HG03432 (cell line): ENCODE measurements at regions not wholly inside any gene's neighbourhood (a gene's known extent, or its start where the extent isn't known, plus 50 kb on each side); places are given as distances from the start of the nearest gene placed in this dataset.
"Not testable (repeated sequence)": the region's sequence is repeated elsewhere in the genome, so short reads cannot be mapped to it uniquely, and the experiment has no call there.

Experiments
- ATAC-seq: cut with Tn5 transposase; IDR thresholded peaks from one replicate; pipeline ENCODE4 v1.9.1; 2021; ENCODE audit warnings: mild to moderate bottlenecking, moderate library complexity; ENCODE audit not compliant: unreplicated experiment

GRCh38 chr6:120826253-120826652, 508.0 kb downstream of the TBC1D32 start:
- no peak for ATAC-seq

GRCh38 chr6:120816794-120817193, 517.5 kb downstream of the TBC1D32 start:
- no peak for ATAC-seq

DNA sequence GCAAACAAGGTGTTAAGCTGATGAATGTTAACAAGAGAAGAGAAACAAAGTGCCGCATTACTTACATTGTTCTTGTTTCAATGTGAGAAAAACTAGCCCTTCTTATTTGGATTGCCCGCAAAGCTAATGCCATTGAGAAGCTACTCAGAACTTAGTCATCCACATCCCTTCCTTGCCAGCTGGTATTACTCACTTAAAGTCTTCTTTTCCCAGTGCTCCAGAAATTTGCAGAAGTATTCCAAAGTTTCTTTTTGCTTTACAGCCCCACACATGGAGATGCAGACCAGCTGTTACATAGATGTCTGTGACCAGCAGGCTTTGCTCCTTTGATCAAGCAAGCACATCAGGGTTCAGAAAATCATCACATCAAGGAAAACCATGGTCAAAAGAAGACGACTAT, 529.0 kb downstream of the TBC1D32 start:
- ATAC-seq: no peak

DNA sequence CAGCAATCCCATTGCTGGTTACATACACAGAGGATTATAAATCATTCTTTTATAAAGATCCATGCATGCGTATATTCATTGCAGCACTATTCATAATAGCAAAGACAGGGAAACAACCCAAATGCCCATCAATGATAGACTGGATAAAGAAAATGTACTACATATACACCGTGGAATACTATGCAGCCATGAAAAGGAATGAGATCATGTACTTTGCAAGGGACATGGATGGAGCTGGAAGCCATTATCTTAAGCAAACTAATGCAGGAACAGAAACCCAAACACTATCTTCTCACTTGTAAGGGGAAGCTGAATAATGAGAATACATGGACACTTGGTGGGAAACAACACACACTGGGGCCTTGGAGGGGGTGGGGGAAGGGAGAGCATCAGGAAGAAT, 529.7 kb downstream of the TBC1D32 start:
- no peak for ATAC-seq

GRCh38 chr6:120786682-120787081, 547.6 kb downstream of the TBC1D32 start:
- no peak for ATAC-seq

DNA sequence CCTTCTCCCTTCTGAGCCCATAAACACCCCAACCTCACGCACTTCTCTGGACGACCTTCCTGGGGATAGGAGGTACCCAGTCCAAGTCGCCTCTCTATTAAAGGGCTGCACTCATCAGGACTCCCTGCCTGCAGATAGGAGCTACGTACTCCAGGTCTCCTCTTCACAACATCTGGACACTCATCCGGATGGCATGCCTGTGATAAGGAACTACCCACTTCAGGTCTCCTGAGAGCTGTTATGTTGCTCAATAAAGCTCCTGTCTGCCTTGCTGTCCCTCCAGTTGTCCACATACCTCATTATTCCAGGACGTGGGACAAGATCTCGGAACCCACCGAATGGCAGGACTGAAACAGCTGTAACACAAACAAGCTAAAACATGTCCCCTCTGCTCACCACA, 548.0 kb downstream of the TBC1D32 start:
- ATAC-seq: no peak

- ATAC-seq: no peak
Measured at GRCh38 chr6:120785459-120786086, 548.7 kb downstream of the TBC1D32 start.

DNA sequence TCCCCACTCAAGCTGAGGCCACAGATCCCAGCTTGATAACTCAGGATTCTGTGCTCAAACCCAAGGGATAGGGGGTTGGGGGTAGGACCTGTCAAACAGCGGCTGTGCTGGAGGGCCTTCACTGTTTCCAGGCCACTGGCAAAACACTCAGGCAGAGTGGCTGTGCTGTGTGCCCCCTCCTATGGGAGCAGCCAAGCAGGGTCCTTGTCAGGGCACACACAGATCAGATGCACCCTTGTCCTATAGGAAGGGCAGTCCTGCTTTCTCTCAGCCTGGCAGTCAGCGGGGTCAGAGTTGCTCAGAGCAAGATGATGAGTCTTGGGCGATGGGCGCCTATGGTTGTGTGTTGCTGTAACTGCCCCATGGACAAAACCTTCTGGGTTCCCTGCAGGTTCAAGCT, 554.8 kb downstream of the TBC1D32 start:
- ATAC-seq: no peak

DNA sequence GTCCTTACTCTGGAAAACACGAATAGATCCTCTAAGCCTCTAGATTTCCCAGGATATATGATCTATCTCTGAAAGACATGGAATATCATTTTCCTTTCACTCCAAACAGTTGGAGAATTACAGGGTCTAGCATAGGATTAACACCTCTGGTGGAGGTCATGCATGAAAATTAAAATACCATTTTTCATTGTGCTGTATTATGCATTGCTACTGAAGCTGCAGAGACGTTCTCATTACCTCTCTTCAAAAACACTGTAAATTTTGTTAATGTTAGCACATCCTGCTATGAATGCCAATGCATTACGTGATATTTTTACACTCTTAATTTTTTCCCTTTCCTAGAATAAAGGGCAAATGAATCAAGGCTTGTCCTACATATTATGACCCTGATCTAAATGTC, 558.6 kb downstream of the TBC1D32 start:
- ATAC-seq: no peak

DNA sequence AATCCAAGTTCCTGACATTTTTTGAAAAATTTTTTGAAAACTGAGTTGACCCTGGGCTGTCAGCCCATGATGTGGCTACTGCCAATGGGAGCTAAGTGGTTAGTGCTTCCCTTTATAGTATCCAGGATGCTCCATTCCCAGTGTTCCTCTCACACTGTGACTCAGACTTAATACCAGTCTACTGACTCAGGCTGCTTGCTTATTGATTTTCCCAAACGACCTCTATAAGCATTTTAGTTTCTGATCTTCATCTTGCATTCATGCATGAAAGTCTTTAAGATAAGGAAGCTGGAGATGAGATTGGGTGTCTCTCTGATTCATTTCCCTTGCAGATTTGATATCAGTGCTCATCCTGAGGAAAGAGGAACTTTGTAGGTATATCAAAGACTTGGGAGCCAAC, 560.0 kb downstream of the TBC1D32 start:
- no peak for ATAC-seq

DNA sequence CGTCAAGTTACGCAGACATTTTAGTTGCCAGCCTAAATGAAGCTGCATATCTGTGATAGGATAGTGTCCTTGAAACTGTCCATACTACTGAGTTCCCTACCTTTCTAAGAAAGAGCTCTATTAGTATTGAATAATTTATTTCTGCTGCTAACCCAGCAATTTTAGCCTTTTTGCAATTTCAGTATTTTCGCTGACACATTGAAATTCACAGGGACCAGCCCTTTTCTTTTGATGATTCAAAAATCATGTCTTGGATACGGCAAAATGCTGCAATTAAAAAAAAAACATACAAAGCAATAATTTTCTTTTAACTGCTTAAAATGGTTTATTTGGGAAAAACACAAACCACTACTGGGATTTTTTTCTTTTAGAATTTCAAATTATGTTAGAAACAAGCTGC, 563.3 kb downstream of the TBC1D32 start:
- ATAC-seq: no peak

GRCh38 chr6:120764312-120764711, 570.0 kb downstream of the TBC1D32 start:
- no peak for ATAC-seq

DNA sequence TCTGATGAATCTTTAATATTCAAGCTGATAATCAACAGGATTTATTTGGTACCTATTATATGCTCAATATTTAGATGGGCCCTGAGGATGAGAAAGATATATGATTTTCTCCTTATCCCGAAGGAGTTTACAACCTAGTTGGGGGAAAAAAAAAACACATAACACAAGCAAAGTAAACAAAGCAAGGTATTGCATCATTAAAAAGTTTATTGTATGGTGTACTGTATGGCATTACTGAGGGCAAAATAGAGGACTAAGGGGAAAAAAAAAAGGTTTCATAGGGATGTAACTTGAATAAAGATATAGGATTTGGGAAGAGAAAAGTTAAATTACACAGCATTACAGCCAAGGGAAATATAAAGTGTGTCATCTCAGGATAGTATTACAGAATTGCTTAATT, 574.7 kb downstream of the TBC1D32 start:
- ATAC-seq: no peak

GRCh38 chr6:120748574-120748973, 585.7 kb downstream of the TBC1D32 start:
- not testable (repeated sequence) for ATAC-seq

DNA sequence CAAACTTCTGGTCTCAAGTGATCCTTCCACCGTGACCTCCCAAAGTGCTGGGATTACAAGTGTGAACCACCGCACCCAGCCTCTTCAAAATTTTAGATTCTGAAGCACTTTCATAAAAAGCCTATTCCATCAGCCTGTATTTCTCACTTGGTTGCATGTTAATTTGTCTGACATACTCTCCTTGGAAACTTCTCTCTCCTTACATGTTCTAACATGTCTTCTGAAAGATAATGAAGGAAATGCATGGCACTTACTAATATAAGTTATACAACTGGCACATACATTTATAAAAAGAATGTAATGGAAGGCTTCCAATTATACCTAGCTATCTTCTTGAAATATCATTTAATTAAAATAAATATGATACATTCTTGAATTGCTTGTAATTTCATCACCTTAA, 597.5 kb downstream of the TBC1D32 start:
- no peak for ATAC-seq

GRCh38 chr6:120735641-120736040, 598.6 kb downstream of the TBC1D32 start:
- ATAC-seq: no peak

GRCh38 chr6:120711255-120711654, 623.0 kb downstream of the TBC1D32 start:
- no peak for ATAC-seq

GRCh38 chr6:120700001-120700400, 634.3 kb downstream of the TBC1D32 start:
- ATAC-seq: no peak

DNA sequence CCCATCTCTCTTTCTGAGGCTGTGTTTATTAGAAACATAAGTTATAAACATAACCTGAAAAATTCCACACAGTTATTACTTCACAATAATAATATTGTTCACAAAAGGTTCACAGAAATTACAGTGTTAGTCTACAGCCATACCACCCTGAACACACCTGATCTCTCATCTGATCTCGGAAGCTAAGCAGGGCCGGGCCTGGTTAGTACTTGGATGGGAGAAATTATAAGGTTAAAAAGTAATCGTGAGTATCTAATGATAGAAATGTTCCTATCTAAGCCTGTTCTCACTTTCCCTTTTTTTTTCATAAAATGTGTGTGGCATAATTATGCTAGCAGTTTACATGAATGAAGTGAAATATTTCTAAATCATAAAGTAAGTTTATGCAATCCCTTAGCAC, 647.8 kb downstream of the TBC1D32 start:
- ATAC-seq: no peak

DNA sequence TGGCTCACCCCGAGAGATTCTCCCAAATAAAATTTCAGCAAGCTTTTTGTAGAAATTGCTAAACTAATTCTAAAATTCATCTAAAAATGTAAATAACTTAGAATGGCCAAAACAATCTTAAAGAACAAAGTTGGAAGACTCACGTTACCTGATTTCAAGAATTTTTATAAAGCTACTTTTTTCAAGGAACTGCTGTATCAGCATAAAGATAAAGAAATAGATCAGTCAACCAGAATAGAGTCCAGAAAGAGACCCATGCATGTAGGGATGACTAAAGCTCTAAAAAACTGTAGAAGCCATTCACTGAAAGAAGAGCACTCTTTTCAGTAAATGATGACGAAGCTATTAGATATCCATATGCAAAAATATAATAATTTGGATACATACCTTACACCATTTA, 652.1 kb downstream of the TBC1D32 start:
- ATAC-seq: no peak

- ATAC-seq: no peak
Measured at GRCh38 chr6:120681204-120681603, 653.1 kb downstream of the TBC1D32 start.

DNA sequence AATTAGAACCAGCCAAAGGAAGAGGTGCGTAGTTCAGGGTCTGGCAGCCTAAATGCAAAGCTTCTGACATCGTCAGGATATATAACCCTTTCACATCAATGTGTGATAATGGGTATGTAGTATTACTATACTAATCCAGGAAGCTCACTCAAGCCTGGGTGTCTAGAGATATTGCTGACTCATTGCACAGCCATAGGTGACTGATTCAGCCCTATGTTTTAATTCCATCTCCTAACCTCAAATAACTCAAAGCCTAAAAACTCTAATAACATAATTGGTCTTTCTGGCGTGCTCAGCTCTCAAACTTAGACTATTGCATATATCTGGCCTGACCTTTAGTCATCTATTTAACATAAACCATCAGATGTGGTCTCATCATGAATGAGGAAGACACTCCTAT, 658.4 kb downstream of the TBC1D32 start:
- no peak for ATAC-seq

DNA sequence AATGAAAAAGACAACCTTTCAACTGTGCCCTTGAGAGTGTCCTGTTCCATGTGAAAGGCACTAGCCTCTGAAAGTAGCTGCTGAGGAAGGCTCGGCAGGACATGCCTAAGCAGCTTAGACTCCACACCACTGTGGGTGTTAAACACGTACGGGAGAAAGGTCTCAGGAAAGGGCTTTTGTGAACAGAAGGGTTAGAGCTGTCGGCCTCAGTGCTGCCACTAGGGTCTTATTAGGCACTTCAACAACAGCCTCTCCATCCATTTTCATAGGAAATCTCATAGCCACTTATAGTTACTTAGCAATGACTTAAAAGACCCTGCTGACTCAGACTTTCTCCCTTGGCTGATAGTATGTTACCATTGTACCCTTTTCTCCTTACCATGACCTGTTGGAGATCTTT, 662.8 kb downstream of the TBC1D32 start:
- no peak for ATAC-seq
